CD4-positive, alpha-beta T cell (primary cell): ENCODE measurements at regions not wholly inside any gene's neighbourhood (a gene's known extent, or its start where the extent isn't known, plus 50 kb on each side); places are given as distances from the start of the nearest gene placed in this dataset.

Experiments
- ATAC-seq: fragments of 200-7000 bp; cut with Tn5 transposase; one replicate; pipeline ENCODE4 v1.10.0; 2022; ENCODE audit warnings: mild to moderate bottlenecking; ENCODE audit not compliant: poor library complexity
- CTCF ChIA-PET: fragments of 350-600 bp; sonication (Branson Sonifier 250); formaldehyde crosslinking; loops from one replicate; lab custom pipeline; 2021; ENCODE audit warnings: antibody characterized with exemption, inconsistent platforms; lab: Charles Lee
- POLR2A ChIA-PET: fragments of 350-600 bp; sonication (Branson Sonifier 250); formaldehyde crosslinking; loops from one replicate; lab custom pipeline; 2021; ENCODE audit warnings: antibody characterized with exemption, inconsistent platforms; lab: Charles Lee
- DNase-seq, 14 experiments: peaks; one replicate each; pipeline ENCODE4 v3.0.0-alpha.2; 2013 to 2020; ENCODE audit warnings: mixed read lengths in 2 of 14
- H3K27ac ChIP-seq, 2 donors: one replicate each; pipeline versions ENCODE4 v1.5.1 to v1.7.0; 2013; ENCODE audit warnings: low read length in 2 of 2, low read depth in 1 of 2, mild to moderate bottlenecking in 1 of 2
- H3K27me3 ChIP-seq, 2 experiments: 1 replicate in 1 of 2; 2 replicates in 1 of 2; pipeline versions ENCODE4 v1.6.1 to v1.7.0; 2013; ENCODE audit warnings: low read length in 2 of 2, control low read depth in 1 of 2, mild to moderate bottlenecking in 1 of 2, moderate library complexity in 1 of 2; ENCODE audit not compliant: insufficient read depth in 2 of 2, control insufficient read depth in 1 of 2
- H3K36me3 ChIP-seq: one replicate; pipeline ENCODE4 v1.6.1; 2013; ENCODE audit warnings: low read length, control low read depth; ENCODE audit not compliant: insufficient read depth
- H3K4me1 ChIP-seq: one replicate; pipeline ENCODE4 v1.6.1; 2013; ENCODE audit warnings: low read length, control low read depth; ENCODE audit not compliant: insufficient read depth
- H3K4me3 ChIP-seq: one replicate; pipeline ENCODE4 v1.5.1; 2013; ENCODE audit warnings: mild to moderate bottlenecking, low read length, moderate library complexity
- H3K9me3 ChIP-seq, 2 experiments: 1 replicate in 1 of 2; 2 replicates in 1 of 2; pipeline versions ENCODE4 v1.6.1 to v1.7.0; 2013; ENCODE audit warnings: low read length in 2 of 2, mild to moderate bottlenecking in 2 of 2, control low read depth in 1 of 2, moderate library complexity in 1 of 2; ENCODE audit not compliant: control insufficient read depth in 1 of 2, insufficient read depth in 1 of 2
- H3K27ac Mint-ChIP-seq: one replicate; pipeline ENCODE4 v1.8.0; 2020; ENCODE audit warnings: mixed read lengths
- H3K27me3 Mint-ChIP-seq: one replicate; pipeline ENCODE4 v1.8.0; 2021; ENCODE audit warnings: mixed read lengths
- H3K36me3 Mint-ChIP-seq: one replicate; pipeline ENCODE4 v1.8.0; 2021; ENCODE audit warnings: low read depth, mixed read lengths
- H3K4me1 Mint-ChIP-seq: one replicate; pipeline ENCODE4 v1.8.0; 2021; ENCODE audit warnings: low read depth, mixed read lengths
- H3K4me3 Mint-ChIP-seq: one replicate; pipeline ENCODE4 v1.8.0; 2020; ENCODE audit warnings: mild to moderate bottlenecking, mixed read lengths
- H3K9me3 Mint-ChIP-seq: one replicate; pipeline ENCODE4 v1.8.0; 2020; ENCODE audit warnings: mixed read lengths
- CTCF ChIP-seq: fragments of 200-600 bp; IDR thresholded peaks from one replicate; pipeline ENCODE4 v1.8.0; 2022; ENCODE audit warnings: antibody characterized with exemption, mild to moderate bottlenecking
- intact Hi-C, 2 experiments: fragments of 100-400 bp; cut with DNase I in 1 of 2; cut with micrococcal nuclease in 1 of 2; formaldehyde crosslinking; loops; one replicate each; pipeline versions ENCODE4 v1.15.1 to v1.9.0; 2023 to 2025; cut with DNase I, micrococcal nuclease

GRCh38 chr4:107213880-107214279 lies 177.8 kb upstream of the DKK2 start:
- ChIA-PET POLR2A (no interaction called here), CTCF (no interaction called here)
- Mint-ChIP-seq H3K27ac (no peak overlapping the region), H3K4me3 (no peak overlapping the region), H3K36me3 (no peaks in the 10 kb centered on the region), H3K4me1 (no peaks in the 10 kb centered on the region), H3K9me3 (no peaks in the 10 kb centered on the region), H3K27me3 (no peaks in the 10 kb centered on the region)
- intact Hi-C loops = no loop called here
- H3K36me3 ChIP-seq = no peaks in the 10 kb centered on the region
- TF ChIP-seq CTCF = no peak
- no peak overlapping the region for H3K27ac ChIP-seq
- H3K27me3 ChIP-seq = no peaks in the 10 kb centered on the region
- DNase-seq = no peak
- H3K4me1 ChIP-seq = no peaks in the 10 kb centered on the region
- no peaks in the 10 kb centered on the region for H3K9me3 ChIP-seq
- H3K4me3 ChIP-seq = no peak overlapping the region
- no peak for ATAC-seq

GRCh38 chr4:107213410-107213809 lies 177.3 kb upstream of the DKK2 start:
- Histone ChIP-seq H3K36me3 (no peaks in the 10 kb centered on the region), H3K4me1 (no peaks in the 10 kb centered on the region), H3K9me3 (no peaks in the 10 kb centered on the region), H3K27ac (no peak overlapping the region), H3K27me3 (no peaks in the 10 kb centered on the region), H3K4me3 (no peak overlapping the region)
- ChIA-PET CTCF (no interaction called here), POLR2A (no interaction called here)
- DNase-seq (no peak), ATAC-seq (no peak)
- Mint-ChIP-seq H3K27ac (no peak overlapping the region), H3K9me3 (no peaks in the 10 kb centered on the region), H3K27me3 (no peaks in the 10 kb centered on the region), H3K36me3 (no peaks in the 10 kb centered on the region), H3K4me3 (no peak overlapping the region), H3K4me1 (no peaks in the 10 kb centered on the region)
- TF ChIP-seq CTCF = no peak
- intact Hi-C loops = no loop called here

- Mint-ChIP-seq H3K27me3 (no peaks in the 10 kb centered on the region), H3K9me3 (no peaks in the 10 kb centered on the region), H3K4me1 (no peaks in the 10 kb centered on the region), H3K27ac (no peak overlapping the region), H3K4me3 (no peak overlapping the region), H3K36me3 (no peaks in the 10 kb centered on the region)
- intact Hi-C loops = no loop called here
- Histone ChIP-seq H3K27ac (no peak overlapping the region), H3K36me3 (no peaks in the 10 kb centered on the region), H3K27me3 (no peaks in the 10 kb centered on the region), H3K4me3 (no peak overlapping the region), H3K9me3 (no peaks in the 10 kb centered on the region), H3K4me1 (no peaks in the 10 kb centered on the region)
- ChIA-PET CTCF (no interaction called here), POLR2A (no interaction called here)
- DNase-seq (no peak), ATAC-seq (no peak)
- no peak for TF ChIP-seq CTCF
These were observed 176.5 kb upstream of the DKK2 start for GRCh38 chr4:107212565-107212964.
